Stimulated activated CD4-positive, alpha-beta T cell treated with anti-CD3 and anti-CD28 coated beads, Interleukin-4, amount 100 ng/mL, for 48 hours (primary cell): ENCODE measurements at regions not wholly inside any gene's neighbourhood (a gene's known extent, or its start where the extent isn't known, plus 50 kb on each side); places are given as distances from the start of the nearest gene placed in this dataset.
"Not testable (repeated sequence)": the region's sequence is repeated elsewhere in the genome, so short reads cannot be mapped to it uniquely, and the experiment has no call there.

ENCODE experiments used
- DNase-seq, 2 donors: peaks; one replicate each; pipeline ENCODE4 v3.0.0-alpha.2; 2020; ENCODE audit warnings: low read depth in 2 of 2

DNA sequence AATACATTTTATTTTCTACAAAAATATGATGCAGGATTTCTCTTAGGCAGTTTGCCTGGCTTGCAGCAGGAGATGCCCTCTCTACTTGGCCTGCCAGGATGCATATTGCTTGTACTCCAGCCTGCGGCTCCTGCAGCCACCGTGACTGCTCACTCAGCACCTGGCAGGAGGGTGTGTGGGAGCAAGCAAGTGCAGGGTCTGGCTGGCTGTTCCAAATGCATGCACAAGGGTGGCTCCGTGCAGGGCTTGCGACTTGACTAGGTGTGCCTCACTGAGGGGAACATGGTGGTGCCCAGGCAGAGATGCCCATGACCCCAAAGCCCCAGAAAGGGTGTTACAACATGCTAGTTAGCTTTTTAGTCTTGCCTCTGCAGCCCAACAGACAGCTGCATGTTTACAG is 1240.2 kb upstream of the ALCAM start:
- DNase-seq, result no peak

DNA sequence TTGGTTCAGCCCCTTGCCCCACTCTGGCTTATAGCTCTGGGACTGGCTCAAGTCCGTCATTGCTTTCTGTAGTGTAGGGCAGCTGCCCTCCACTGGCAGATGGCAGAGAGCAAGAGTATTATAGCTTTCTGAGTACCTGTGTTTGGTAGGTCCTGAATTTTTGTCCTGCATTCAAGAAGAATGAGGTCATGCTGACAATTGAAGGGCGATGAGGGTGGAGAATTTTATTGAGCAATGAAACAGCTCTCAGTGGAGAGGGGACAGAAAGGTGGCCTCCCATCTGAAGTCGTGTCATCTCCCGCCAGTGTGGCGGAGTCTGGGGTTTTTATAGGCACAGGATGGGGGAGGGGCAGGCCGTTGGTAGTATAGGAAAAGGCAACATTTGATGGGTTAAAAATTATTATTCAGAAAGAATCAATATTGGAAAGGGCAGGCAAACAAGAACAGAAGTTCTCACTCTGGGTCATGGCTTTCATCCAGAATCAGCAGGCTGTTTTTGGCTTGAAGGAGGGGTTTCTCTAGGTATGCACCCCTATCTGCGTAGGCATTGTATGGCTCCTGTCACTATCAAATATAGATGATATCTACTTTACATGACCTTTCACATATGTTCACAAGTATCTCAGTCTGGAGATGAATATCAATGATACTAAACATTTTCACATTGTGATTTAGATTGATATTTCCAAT is 1239.7 kb upstream of the ALCAM start:
- no peak for DNase-seq

DNA sequence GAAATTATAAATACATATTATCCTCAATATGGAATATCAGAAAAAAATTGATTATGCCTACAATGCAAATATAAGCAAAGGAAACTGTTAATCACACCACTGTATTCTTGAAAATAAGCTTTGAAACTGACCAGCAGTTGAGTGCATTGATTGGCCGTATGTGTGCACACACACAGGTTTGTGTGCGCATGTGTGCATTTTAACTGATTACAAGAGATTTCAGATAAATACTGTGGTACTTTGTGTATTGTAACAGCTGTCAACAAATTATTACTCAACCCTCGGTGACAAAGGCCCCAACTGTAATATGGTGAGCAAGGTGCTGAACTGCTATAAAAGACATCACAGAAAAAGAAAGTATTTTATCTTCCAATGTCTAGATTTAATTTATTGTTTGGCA is 1238.9 kb upstream of the ALCAM start:
- DNase-seq, result no peak

DNA sequence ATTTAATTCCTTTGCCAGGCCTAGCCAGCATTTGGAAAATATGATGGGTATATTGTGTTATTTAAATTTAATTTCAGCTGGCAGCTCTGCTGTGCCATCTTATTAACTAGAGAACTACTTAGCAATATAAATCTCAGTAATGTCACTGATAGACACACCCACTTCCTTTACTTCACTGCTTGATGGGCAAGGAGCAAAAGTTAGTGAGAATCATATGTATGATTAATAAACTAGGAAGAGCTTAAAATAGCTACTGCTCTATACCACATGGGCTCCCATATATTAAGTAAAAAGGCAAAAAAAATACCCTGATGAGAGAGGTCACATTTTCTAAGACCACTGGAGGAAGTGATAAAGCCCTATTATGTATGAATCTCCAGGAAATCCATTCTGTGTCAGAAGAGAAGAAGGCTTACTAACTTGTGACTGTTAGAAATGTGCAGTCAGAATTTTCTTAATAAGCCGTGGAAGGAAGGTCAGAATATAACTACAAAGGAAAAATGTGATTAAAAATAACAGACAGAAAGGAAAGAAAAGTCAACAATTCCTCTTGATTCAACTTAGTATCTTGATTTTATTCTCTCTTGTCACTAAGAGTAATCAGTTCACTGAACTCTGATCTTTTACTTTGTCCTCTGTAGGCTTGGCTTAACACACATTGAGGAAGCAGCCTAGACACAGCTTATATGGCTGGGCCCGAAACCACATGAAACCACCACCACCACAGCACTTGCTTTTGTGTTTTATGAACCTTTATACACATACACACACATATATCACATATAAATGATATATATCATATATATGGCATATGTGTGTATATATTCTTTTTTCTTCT is 1233.9 kb upstream of the ALCAM start:
- DNase-seq, result no peak

DNA sequence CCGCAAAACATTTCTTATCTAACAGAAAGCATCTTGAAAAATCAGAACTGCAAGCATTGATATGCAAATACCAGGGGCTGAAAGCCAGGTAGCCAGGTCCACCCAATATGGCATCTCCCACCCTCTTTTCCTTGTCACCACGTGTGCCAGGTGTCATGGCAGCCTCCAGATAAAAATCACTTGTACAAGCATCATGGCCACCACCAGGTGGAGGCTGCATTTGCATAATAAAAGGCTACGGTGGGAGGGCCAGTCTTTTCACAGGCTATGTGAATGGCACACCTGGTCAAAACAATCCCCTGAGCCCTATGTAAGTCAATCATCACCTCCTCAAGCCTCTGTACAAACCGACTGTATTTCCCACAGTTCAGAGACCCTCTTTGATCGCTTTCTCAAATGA is 1233.1 kb upstream of the ALCAM start:
- DNase-seq, result no peak

DNA sequence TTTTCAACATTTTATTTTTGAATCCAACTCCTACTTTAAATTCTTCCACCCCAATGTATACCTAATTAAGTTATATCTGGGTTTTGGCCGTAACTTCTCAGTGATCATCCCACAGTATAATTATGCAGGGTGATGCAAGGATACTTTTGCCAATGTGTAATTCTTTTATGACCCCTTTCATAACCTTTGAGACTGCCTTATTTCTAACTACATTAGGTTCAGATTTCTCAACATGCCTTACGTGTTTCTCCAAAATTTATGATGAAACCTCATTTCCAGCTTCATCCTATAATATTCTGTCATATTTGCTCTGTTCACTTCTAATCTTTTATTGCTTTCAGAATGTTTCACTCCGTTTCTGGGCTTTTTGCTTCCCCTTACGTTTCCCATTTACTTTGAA is 1229.6 kb upstream of the ALCAM start:
- DNase-seq, result no peak

DNA sequence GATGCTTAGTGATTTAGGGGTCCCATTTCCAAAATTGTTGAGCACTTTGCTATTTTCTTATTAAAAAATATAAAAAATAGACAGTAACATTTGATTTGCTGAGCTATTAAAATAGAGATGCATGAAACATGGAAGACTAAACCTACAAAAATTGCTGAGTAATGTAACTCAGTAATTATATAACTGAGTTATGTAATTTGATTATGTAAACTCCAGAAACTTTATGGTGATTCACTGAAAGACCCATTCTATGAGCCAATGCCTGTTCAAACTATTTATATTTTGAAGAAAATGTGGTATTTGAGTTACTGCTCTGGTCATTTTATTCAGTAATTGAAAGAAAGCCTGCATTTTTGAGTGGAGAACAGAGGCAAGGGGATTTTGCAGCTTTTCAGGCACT is 1221.5 kb upstream of the ALCAM start:
- DNase-seq, result no peak

- no peak for DNase-seq
These were observed 1217.6 kb upstream of the ALCAM start for GRCh38 chr3:104149154-104149553.

GRCh38 chr3:104150724-104151123 is 1216.0 kb upstream of the ALCAM start:
- DNase-seq, result no peak

DNA sequence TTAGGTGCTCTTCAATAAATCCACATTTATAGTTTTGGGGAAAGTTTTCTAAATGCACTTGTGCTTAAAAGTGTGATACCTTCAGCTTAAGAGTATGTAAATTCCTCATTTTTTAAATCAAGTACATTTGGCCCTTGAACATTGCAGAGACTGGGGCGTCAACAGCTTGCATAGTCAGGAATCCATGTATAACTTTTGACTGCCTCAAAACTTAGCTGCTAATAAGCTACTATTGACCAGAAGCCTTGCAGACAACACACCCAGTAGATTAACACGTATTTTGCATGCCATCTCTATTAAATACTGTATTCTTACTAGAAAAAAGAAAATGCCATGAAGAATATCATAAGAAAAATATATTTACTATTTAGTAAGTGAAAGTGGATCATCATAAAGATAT is 1211.8 kb upstream of the ALCAM start:
- no peak for DNase-seq

DNA sequence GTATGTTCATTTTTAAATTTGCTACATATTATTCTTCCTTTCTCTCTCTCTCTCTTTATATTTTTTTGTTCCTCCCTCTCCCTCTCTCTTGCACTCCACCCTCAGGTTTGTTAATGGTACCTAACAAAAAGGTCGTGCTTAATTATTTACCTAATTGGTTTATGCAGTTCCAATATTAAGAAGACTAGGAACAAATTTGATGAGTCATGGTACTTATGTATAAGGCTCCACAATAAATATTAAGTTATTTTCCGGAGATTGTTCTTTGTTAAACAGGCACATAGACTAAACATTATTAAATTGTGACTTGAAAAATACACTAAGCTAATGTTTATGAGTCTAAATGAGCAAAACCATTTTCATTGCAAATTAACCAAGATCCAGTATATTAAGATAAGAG is 1200.8 kb upstream of the ALCAM start:
- DNase-seq, result no peak

- DNase-seq, result no peak
These were observed 1198.3 kb upstream of the ALCAM start for GRCh38 chr3:104168386-104168785.

DNA sequence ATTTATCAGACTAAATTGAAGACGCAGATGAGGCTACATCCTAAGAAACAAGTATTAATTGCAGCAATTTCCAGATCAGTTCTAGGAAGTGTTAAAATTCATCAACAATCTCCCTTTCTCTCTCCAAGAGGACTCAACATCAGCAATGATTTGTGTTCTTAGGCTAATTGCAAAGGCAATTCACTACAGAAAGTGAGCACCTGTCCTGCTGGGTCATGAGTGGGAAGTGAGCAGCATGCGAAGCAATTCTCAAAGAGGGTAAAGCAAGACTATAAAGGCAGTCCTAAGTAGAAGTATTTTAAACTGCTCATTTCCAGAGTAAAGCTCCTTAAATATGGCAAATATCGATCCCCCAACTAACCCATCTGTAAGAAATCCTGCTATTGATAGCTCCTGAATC is 1191.0 kb upstream of the ALCAM start:
- DNase-seq, result no peak

GRCh38 chr3:104176706-104177105 is 1190.0 kb upstream of the ALCAM start:
- DNase-seq, result no peak

DNA sequence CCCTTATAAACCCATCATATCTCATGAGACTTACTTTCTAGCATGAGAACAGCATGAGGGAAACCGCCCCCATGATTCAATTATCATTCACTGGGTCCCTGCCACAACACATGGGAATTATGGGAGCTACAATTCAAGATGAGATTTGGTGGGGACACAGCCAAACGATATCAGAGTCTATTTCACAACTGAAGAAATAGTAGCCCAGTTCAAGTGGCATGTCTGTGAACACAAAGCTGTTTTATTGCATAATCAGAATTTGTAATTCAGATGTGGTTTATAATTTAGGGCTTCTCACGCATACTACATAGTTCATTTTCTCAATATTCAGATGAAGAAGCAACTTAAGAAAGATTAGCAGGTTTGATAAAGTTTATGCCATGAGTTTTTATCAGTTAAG is 1188.0 kb upstream of the ALCAM start:
- DNase-seq, result no peak

DNA sequence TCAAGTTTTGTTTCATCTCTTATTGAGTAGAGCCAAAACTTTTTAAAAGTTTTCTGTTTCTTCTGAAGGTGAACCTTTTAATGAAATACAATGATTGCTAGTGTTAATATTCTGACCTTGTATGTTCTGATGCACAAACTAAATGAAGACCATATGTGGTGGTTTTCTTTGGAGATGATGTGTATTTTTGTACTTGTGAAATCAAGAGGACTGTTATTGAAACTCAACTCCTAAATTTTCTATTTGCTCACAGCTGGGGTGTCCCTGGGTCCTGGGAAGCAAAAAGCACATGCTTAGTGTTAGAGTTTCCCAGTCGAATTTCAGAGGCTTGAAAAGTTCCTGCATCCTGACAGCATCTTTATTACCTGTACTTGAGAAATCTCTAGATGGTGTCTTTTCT is 1185.8 kb upstream of the ALCAM start:
- no peak for DNase-seq

DNA sequence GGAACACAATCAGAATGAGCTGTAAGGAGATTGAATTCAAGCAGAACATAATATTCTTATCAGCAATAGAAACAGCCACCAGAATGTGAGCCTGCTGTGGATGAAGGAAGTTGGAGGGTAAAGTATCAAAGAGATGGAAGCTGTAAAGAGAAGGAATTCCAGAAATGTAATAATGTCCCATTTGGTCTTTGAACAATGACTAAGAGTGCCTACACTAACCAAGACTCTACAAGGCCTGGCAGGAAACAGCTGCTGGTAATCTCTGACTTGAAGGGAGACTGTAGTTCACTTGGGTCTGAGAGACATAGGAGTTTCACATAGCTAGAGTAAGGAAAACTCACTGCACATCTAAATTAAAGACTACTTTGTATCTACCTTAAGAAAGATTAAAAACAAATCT is 1176.0 kb upstream of the ALCAM start:
- no peak for DNase-seq

DNA sequence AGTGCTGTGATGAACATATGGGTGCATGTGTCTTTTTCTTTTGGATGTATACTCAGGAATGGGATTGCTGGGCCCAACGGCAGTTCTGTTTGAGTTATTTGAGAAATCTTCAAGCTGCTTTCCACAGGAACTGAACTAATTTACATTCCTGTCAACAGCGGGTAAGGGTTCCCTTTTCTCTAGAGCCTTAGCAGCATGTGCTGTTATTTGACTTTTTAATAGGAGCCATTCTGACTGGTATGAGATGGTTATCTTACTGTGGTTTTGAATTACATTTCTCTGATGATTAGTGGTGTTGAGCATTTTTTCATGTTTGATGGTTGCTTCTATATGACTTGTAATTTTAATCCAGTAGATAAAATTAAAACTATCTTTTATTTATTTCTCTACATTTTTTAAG is 1168.6 kb upstream of the ALCAM start:
- DNase-seq, result no peak

GRCh38 chr3:104206925-104207324 is 1159.8 kb upstream of the ALCAM start:
- DNase-seq, result no peak

DNA sequence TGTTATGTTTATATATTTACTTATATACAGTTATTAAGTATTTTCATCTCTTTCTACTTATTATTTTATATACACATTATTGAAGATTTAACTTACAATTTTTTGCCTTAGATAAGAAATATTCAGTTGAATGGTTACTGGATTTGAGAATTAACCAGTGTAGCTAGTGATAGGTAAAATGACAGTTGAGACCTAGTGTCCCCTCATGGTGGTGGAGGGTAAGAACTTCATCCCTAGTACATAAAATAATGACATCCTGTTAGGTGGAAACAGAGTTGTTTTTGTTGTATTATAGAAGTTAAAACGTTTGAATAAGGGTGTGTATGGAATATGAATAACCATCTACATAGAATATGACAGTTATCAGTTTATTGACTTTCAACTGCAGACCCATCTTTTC is 1152.4 kb upstream of the ALCAM start:
- no peak for DNase-seq

DNA sequence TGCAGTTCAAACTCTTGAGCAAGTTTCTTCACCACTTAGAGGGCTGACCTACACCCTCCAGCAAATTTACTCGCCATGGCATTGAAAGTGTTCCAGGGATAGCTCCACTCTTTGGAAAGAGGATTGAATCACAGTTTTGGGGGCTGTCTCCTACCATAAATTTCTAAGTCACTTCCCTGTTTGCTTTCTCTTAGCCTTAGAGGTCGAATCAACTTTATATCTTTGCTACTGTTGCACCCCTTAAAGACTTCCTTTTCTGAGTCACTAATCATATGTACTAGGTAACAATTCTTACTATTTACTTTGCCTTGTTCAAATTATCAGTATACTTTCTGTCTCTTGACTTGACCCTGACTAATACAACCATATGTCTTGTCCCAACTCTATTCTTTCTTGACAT is 1151.8 kb upstream of the ALCAM start:
- no peak for DNase-seq

DNA sequence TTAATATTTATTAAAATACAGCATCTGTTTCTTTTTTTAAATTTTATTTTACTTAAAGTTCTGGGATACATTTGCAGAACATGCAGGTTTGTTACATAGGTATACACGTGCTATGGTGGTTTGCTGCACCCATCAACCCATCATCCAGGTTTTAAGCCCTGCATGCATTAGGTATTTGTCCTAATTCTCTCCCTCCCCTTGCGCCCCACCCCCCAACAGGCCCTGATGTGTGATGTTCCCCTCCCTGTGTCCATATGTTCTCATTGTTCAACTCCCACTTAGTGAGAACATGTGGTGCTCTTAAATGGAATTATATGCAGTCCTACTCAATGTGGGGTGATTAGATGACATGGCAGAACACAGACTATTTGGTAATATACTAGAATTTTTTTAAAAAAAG is 1147.7 kb upstream of the ALCAM start:
- DNase-seq, result not testable (repeated sequence)

DNA sequence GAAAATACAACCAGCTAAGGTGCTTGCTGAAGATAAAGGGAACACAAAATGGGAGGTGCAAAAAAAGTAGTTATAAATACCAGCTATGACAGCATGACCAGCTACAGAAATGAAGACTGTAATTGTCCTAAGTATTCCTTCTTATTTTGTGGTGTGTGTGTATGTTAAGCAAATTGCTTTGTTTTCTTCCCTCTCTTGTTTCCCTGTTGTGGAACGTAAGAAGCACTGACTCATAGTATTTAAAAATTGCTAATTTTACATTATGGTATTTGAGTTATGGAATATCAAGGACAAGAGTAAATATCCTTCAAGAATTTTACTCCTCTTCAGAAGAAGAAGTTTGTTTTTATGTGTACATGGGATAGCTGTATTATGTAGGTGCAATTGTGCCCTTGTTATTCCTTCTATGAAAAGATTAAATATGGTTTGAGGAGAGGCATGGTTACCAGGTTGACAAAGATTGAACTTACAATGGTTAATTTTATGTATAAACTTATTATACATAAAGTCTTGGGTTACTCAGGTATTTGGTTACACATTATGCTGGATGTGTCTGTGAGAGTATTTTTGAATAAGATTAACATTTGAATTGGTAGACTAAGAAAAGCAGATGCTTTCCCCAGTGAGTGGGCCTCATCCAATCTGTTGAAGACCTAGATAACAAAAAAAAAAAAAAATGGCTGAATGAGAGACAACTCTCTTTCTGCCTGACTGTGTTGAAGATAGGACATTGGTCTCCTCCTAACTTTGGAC is 1132.1 kb upstream of the ALCAM start:
- no peak for DNase-seq
